ENCODE measurements at regions not wholly inside any gene's neighbourhood (a gene's known extent, or its start where the extent isn't known, plus 50 kb on each side); places are given as distances from the start of the nearest gene placed in this dataset.

- TF ChIP-seq, protein P1, sequence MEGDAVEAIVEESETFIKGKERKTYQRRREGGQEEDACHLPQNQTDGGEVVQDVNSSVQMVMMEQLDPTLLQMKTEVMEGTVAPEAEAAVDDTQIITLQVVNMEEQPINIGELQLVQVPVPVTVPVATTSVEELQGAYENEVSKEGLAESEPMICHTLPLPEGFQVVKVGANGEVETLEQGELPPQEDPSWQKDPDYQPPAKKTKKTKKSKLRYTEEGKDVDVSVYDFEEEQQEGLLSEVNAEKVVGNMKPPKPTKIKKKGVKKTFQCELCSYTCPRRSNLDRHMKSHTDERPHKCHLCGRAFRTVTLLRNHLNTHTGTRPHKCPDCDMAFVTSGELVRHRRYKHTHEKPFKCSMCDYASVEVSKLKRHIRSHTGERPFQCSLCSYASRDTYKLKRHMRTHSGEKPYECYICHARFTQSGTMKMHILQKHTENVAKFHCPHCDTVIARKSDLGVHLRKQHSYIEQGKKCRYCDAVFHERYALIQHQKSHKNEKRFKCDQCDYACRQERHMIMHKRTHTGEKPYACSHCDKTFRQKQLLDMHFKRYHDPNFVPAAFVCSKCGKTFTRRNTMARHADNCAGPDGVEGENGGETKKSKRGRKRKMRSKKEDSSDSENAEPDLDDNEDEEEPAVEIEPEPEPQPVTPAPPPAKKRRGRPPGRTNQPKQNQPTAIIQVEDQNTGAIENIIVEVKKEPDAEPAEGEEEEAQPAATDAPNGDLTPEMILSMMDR (IDR thresholded peaks at IDR 0.05), result no peak
- H3K4me3 ChIP-seq, result no peak overlapping the region
- H3K27me3 ChIP-seq, result no peaks in the 10 kb centered on the region
- peaks cover 0 to 20% (median 5%) of the 10 kb centered on the region in 4 donors for H3K4me1 ChIP-seq
- intact Hi-C loops (cut with DNase I; ENCODE audit: low total_unique reads), result no loop called here
- H3K9me3 ChIP-seq, result peaks cover 0 to 5% (median 0%) of the 10 kb centered on the region in 3 donors
- DNase-seq, result no peak
- H3K36me3 ChIP-seq, result peaks cover 0 to 20% (median 13%) of the 10 kb centered on the region in 3 donors
- no peak overlapping the region for H3K27ac ChIP-seq
Measured at GRCh38 chr1:232413674-232414073, 216.3 kb downstream of the SIPA1L2 start.

DNA sequence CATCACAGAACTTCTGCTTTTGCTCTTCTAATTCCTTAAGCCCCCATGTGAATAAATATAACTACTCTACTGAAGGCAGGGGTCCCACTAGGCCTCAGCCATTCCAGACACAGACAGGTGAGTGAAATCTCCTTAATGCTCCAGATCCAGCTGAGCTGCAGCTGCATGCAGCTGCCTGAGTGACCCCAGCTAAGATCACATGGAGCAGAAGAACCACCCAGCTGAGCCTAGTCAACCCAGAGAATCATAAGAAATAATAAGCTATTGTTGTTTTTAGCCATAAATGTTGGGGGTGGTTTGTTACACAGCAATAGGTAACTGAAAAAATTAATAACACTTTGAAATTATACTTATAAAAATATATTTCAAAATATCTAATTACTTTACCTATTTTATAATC lies 220.3 kb downstream of the SIPA1L2 start:
- Histone ChIP-seq H3K36me3 (peaks cover 0 to 11% (median 7%) of the 10 kb centered on the region in 3 donors), H3K4me3 (no peak overlapping the region), H3K27me3 (no peaks in the 10 kb centered on the region), H3K27ac (no peak overlapping the region), H3K9me3 (peaks cover 0 to 5% (median 0%) of the 10 kb centered on the region in 3 donors), H3K4me1 (no peaks in the 10 kb centered on the region)
- TF ChIP-seq, protein P1 (IDR thresholded peaks at IDR 0.05), result no peak
- DNase-seq, result no peak
- intact Hi-C loops (cut with DNase I; ENCODE audit: low total_unique reads), result no loop called here

GRCh38 chr1:232407120-232407519 lies 222.8 kb downstream of the SIPA1L2 start:
- H3K36me3 ChIP-seq, result peaks cover 0 to 20% (median 15%) of the 10 kb centered on the region in 3 donors
- TF ChIP-seq, protein P1 (IDR thresholded peaks at IDR 0.05), result no peak
- H3K4me3 ChIP-seq, result no peak overlapping the region
- peaks cover 0 to 5% (median 0%) of the 10 kb centered on the region in 3 donors for H3K9me3 ChIP-seq
- no peaks in the 10 kb centered on the region for H3K4me1 ChIP-seq
- intact Hi-C loops (cut with DNase I; ENCODE audit: low total_unique reads), result no loop called here
- H3K27me3 ChIP-seq, result no peaks in the 10 kb centered on the region
- no peak for DNase-seq
- H3K27ac ChIP-seq, result no peak overlapping the region

GRCh38 chr1:232405781-232406180 lies 224.2 kb downstream of the SIPA1L2 start:
- Histone ChIP-seq H3K4me3 (no peak overlapping the region), H3K36me3 (peaks cover 0 to 24% (median 22%) of the 10 kb centered on the region in 3 donors), H3K27ac (no peak overlapping the region), H3K4me1 (no peaks in the 10 kb centered on the region), H3K27me3 (no peaks in the 10 kb centered on the region), H3K9me3 (peaks cover 0 to 5% (median 0%) of the 10 kb centered on the region in 3 donors)
- DNase-seq, result no peak
- TF ChIP-seq, protein P1 (IDR thresholded peaks at IDR 0.05), result no peak
- intact Hi-C loops (cut with DNase I; ENCODE audit: low total_unique reads), result no loop called here

GRCh38 chr1:232404981-232405731 lies 224.8 kb downstream of the SIPA1L2 start:
- Histone ChIP-seq H3K4me3 (no peak overlapping the region), H3K27ac (no peak overlapping the region), H3K4me1 (no peaks in the 10 kb centered on the region), H3K9me3 (peaks cover 0 to 5% (median 0%) of the 10 kb centered on the region in 3 donors), H3K27me3 (no peaks in the 10 kb centered on the region), H3K36me3 (peaks cover 0 to 25% (median 22%) of the 10 kb centered on the region in 3 donors)
- TF ChIP-seq, protein P1 (IDR thresholded peaks at IDR 0.05), result no peak
- intact Hi-C loops (cut with DNase I; ENCODE audit: low total_unique reads), result no loop called here
- DNase-seq, result no peak

Data from tibial artery (tissue), 4 donors.